OCI-M1 (cell line): ENCODE measurements at regions not wholly inside any gene's neighbourhood (a gene's known extent, or its start where the extent isn't known, plus 50 kb on each side); places are given as distances from the start of the nearest gene placed in this dataset.

ENCODE experiments used
- DNase-seq: peaks from one replicate; lab custom pipeline; 2025; lab: John Stamatoyannopoulos, UW

DNA sequence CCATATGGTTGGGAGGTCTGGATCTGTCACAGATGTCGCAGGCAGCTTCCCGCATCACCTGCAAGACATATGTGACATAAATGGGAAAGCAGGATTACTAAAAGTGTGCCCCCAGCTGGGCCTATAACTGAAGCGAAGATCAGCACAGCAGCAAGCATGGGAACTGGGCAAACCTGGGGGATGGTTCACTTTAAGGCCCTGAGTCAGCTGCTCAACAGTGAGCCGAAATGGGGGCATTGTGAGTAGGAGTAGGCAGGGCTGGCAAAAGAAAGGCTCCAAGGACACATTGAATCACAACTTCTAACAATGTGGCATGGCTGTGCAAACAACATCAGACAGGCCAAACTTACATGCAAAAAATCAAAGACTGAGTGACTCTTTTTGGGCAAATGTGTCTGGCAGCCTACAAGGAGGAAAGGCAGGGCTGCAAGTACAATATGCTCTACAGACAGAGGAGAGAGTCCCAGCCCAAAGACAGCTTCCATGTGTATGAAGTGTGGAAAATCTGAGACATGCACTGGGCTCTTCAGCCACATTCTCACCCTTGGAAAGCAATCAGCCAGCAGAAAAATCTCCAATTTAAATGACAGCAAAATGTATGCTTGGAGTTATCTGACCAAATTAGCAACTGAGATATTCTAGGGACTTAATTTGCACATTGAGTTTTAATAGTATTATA is 531.0 kb upstream of the MMS22L start:
- no peak for DNase-seq

DNA sequence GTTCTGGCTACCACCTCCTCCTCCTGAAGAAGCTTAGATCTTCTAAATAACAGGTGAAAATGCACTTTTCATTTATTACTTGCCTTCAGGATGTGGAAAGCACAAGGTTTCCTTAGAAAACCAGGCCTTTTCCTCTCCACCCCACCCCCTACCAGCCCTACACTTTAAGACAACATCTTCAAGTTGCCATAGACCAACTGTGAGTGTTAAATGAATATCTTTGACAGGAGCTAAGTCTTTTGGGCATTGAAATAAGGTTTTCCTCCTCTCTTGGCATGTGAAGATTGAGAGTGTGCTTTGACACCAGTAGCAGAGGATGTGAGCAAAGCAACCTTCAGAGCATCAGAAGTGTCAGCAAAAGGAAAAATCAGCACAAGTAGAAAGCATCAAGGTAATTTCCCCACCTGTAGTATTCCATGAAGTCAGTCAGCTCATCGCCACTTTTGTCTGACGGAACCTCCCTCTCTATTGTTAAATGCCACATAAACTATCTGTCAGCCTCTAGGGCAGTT is 532.3 kb upstream of the MMS22L start:
- DNase-seq, result no peak

- DNase-seq, result no peak
Measured at GRCh38 chr6:97816526-97816925, 533.5 kb upstream of the MMS22L start.

DNA sequence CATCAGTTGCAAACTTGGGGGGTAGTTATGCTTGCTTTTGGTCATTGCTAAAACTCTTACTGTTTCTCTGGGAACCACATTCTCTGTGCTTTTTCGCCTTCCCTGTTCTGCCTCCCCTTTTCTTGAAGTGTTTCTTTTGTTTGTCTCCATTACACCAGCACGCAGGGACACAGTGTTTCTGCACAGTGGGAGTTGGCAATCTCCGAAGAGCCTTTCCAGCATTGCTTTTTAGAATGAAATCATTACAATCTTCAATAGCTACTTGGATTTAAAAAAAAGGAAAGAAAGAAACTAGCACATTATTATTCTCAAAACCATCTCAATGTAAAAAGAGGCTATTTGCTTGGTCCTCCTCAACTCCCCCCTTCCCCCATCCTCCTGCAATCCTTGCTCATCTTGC is 536.7 kb upstream of the MMS22L start:
- no peak for DNase-seq

- DNase-seq, result no peak
Measured at GRCh38 chr6:97820400-97820799, 537.4 kb upstream of the MMS22L start.

DNA sequence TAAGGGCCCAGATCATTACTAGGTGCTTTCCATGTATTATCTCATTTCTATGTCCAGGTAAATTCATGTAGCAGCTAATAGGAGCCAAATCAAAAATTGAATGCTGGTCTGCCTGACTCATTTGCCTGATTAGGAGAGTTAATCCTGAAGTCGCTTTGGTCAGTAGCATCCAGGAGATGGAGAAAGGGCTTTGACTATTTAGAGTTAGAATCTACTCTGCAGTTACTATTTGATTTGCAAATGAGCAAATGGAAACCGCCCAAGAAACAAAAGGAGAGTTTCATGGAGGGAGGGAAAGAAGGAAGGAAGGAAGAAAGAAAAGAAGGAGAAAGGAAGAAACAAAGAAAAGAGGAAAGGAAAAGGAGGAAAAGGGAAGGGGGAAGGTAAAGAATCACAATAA is 539.6 kb upstream of the MMS22L start:
- DNase-seq, result no peak

- DNase-seq, result no peak
Measured at GRCh38 chr6:97841763-97842162, 558.7 kb upstream of the MMS22L start.

DNA sequence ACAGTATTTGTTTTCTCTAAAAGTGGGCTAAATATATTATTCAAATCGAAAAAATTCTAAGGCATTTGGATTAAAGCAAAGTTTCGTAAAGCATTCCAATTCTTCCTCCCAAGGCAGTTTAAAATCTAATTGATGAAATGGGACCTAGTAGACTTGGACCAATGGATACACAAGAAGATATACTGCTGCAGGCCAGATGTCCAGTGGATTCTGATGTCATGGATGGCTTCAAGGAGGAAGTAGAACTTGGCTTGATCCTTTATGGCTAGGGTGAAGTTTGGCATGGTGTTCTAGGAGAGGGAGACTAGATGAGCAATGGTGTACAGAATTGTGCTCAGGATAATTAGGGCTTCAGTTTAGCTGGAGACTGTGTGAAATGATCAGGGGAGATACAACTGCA is 559.5 kb upstream of the MMS22L start:
- no peak for DNase-seq

DNA sequence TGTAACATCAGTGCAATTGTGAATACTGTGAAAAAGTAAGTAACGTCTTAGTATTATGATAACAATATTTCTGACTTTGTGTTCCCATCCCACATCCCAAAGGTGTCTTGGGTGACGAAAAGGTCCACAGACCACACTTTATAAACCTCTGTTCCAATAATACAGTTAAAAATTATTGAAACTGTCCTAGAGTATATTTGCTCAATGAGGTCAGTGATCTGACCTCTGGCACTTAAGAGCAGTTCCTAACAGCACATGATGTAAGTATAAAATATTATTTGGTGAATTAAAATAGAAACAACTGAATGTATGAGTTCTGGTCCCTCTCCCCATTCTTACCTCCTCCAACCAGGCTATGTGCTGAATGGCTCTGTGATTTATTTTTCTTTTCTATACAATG is 566.4 kb upstream of the MMS22L start:
- no peak for DNase-seq

GRCh38 chr6:97850458-97851212 is 567.6 kb upstream of the MMS22L start:
- DNase-seq, result no peak

DNA sequence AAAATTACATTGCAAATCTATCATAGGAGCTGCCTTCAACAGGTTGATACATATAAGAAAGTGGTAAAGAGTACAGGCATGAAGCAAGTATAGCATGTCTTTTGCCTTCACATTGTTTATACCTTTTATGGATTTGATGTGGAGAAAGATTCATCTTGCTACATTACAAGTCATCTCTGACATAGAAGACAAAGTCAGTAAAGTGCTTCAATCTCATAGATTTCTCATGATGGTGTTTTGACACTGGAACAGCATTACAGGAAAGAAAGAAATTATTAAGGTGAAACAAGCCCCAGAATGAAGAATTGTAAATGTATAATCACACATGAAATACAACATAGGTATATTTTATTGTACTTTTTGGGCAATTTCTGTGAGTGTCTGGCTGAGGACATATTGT is 580.7 kb upstream of the MMS22L start:
- DNase-seq, result no peak

DNA sequence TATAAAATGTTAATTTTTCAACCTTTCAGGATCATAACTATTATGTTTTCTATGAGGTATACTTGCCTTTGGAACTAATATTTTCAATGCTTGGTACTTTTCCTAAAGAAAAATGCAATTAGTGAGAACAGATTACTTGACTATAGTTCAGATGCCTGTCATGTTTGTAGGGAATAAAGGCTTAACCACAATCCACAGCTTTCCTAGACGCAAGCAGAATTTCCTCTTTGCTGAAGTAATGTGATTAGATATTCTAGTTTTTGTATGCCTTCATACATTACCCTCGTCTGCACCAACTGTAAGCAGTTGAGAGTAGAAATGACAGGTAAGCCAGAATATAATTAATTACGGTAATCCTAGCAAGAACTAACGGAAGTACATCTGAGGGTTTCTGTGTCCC is 581.4 kb upstream of the MMS22L start:
- no peak for DNase-seq

- no peak for DNase-seq
Measured at GRCh38 chr6:97864826-97865225, 581.8 kb upstream of the MMS22L start.

DNA sequence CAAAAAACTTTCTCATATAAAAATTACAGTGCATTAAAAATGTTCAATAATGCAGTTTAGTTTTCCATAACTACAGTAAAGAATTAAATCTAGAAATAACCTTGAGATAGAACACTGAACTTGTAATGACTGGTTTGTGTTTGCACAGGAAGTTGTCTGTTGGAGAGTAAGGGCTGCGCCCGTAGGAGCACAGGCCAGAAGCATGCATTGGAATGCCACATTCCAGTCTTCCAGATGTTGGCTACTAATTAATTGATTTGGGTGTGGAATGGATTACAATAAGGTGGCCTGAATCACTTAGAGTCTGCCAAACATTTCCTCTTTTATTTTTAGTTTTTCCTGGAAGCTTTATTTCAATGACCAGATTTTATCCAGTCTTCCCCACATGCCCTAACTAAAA is 582.6 kb upstream of the MMS22L start:
- DNase-seq, result no peak

- DNase-seq, result no peak
Measured at GRCh38 chr6:97866616-97867015, 583.6 kb upstream of the MMS22L start.

DNA sequence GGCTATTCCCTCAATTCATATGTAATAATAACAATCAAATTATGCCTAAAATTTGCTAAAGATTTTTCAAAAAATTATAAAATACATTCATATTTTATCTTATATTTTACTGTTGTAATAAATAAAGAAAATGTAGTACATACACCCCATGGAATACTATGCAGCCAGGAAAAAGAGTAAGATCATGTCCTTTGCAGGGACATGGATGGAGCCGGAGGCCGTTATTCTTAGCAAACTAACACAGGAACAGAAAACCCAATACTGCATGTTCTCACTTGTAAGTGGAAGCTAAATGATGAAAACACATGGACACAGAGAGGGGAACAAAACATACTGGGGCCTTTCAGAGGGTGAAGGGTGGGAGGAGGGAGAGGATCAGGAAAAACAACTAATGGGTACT is 584.2 kb upstream of the MMS22L start:
- no peak for DNase-seq

- no peak for DNase-seq
Measured at GRCh38 chr6:97870273-97870672, 587.3 kb upstream of the MMS22L start.

GRCh38 chr6:97876711-97877110 is 593.7 kb upstream of the MMS22L start:
- DNase-seq, result no peak

GRCh38 chr6:97882755-97883154 is 599.7 kb upstream of the MMS22L start:
- DNase-seq, result no peak

GRCh38 chr6:97885325-97885724 is 602.3 kb upstream of the MMS22L start:
- DNase-seq, result no peak

DNA sequence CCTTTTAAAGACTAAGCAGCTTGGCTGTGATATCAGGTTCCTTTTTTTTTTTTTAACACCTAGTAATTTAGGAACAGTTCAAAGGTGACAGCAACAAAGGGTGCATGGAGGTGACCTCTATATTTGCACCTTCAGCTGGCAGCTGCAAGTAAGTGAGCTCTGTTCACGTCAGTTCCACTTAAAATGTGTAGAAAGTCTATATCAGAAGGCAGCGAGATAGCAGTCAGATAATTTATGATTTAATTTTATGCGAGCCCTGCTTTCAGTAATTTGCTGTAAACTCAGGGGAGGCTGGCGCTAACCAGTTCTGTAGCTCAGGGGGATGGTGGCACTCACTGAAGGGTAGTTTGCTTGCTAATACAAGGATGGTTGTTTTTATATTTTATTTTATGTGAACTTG is 602.8 kb upstream of the MMS22L start:
- DNase-seq, result no peak

DNA sequence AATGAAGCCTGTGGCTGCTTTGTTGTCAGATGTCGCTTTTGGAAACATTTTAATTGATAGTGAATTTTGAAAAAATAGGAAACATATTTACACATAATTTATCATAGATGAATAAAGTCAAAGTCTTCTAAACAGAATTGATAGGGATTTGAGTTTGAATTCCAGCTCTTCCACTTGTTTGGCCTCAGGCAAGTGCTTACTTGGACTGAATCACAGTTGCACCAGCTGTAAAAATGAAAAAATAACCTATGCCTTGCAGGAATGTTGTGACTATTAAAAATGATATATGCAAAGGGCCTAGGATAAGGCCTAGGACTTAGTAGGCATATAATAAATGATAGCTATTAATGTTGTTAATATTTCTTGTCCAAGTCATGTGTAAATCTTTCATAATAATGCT is 618.5 kb upstream of the MMS22L start:
- no peak for DNase-seq

- DNase-seq, result no peak
Measured at GRCh38 chr6:97909380-97909779, 626.4 kb upstream of the MMS22L start.

GRCh38 chr6:97913721-97914120 is 630.7 kb upstream of the MMS22L start:
- no peak for DNase-seq
